ENCODE measurements at regions not wholly inside any gene's neighbourhood (a gene's known extent, or its start where the extent isn't known, plus 50 kb on each side); places are given as distances from the start of the nearest gene placed in this dataset.

GRCh38 chr10:83945982-83946718 lies 193.2 kb upstream of the GHITM start:
- peaks cover 5% of the 10 kb centered on the region for H3K27me3 Mint-ChIP-seq (ENCODE audit: low read depth, unreplicated experiment)
- Histone ChIP-seq H2AFZ (ENCODE audit: low read depth, low read length) (no peak overlapping the region), H3K79me2 (ENCODE audit: insufficient read depth, low read length) (no peaks in the 10 kb centered on the region), H3K4me2 (ENCODE audit: low read length) (no peak overlapping the region), H3K4me1 (ENCODE audit: insufficient read depth, low read length) (no peaks in the 10 kb centered on the region), H3K4me3 (ENCODE audit: insufficient read depth, low read depth, low read length) (no peak overlapping the region), H3K9me3 (ENCODE audit: insufficient read depth, low read depth, low read length) (no peaks in the 10 kb centered on the region), H3K27me3 (ENCODE audit: insufficient read depth, low read length) (no peaks in the 10 kb centered on the region), H3K27ac (ENCODE audit: low read depth, low read length) (no peak overlapping the region), H4K20me1 (ENCODE audit: insufficient read depth, low read length) (no peaks in the 10 kb centered on the region), H3K9ac (ENCODE audit: low read length) (no peak overlapping the region), H3K36me3 (ENCODE audit: insufficient read depth, low read length) (no peaks in the 10 kb centered on the region)
- no peak overlapping the region for H3K4me3 Mint-ChIP-seq (ENCODE audit: unreplicated experiment)
- no peak for FAIRE-seq
- H3K36me3 Mint-ChIP-seq (ENCODE audit: low read depth, unreplicated experiment) = no peaks in the 10 kb centered on the region
- no peak for DNase-seq (ENCODE audit: low read depth)
- H3K27ac Mint-ChIP-seq (ENCODE audit: unreplicated experiment) = no peak overlapping the region
- no peaks in the 10 kb centered on the region for H3K9me3 Mint-ChIP-seq (ENCODE audit: unreplicated experiment)
- TF ChIP-seq CTCF (IDR thresholded peaks at IDR 0.05; ENCODE audit: insufficient read depth, low read depth, low read length) (no peak), EZH2 (IDR thresholded peaks at IDR 0.05; ENCODE audit: insufficient read depth, low read length) (no peak)
- H3K4me1 Mint-ChIP-seq (ENCODE audit: low read depth, unreplicated experiment) = no peaks in the 10 kb centered on the region

GRCh38 chr10:83952314-83952713 lies 187.0 kb upstream of the GHITM start:
- no peaks in the 10 kb centered on the region for H3K79me2 ChIP-seq (ENCODE audit: insufficient read depth, low read length)
- H3K27ac ChIP-seq (ENCODE audit: low read depth, low read length) = no peak overlapping the region
- no peak overlapping the region for H3K4me3 ChIP-seq (ENCODE audit: insufficient read depth, low read depth, low read length)
- Mint-ChIP-seq H3K27me3 (ENCODE audit: low read depth, unreplicated experiment) (peaks cover 19% of the 10 kb centered on the region), H3K4me1 (ENCODE audit: low read depth, unreplicated experiment) (no peaks in the 10 kb centered on the region), H3K36me3 (ENCODE audit: low read depth, unreplicated experiment) (no peaks in the 10 kb centered on the region), H3K9me3 (ENCODE audit: unreplicated experiment) (no peaks in the 10 kb centered on the region), H3K27ac (ENCODE audit: unreplicated experiment) (no peak overlapping the region), H3K4me3 (ENCODE audit: unreplicated experiment) (no peak overlapping the region)
- H2AFZ ChIP-seq (ENCODE audit: low read depth, low read length) = no peak overlapping the region
- H4K20me1 ChIP-seq (ENCODE audit: insufficient read depth, low read length) = no peaks in the 10 kb centered on the region
- H3K36me3 ChIP-seq (ENCODE audit: insufficient read depth, low read length) = no peaks in the 10 kb centered on the region
- DNase-seq (ENCODE audit: low read depth) (no peak), FAIRE-seq (no peak)
- no peaks in the 10 kb centered on the region for H3K4me1 ChIP-seq (ENCODE audit: insufficient read depth, low read length)
- no peak overlapping the region for H3K9ac ChIP-seq (ENCODE audit: low read length)
- H3K9me3 ChIP-seq (ENCODE audit: insufficient read depth, low read depth, low read length) = no peaks in the 10 kb centered on the region
- no peak overlapping the region for H3K4me2 ChIP-seq (ENCODE audit: low read length)
- TF ChIP-seq EZH2 (IDR thresholded peaks at IDR 0.05; ENCODE audit: insufficient read depth, low read length) = no peak
- no peaks in the 10 kb centered on the region for H3K27me3 ChIP-seq (ENCODE audit: insufficient read depth, low read length)

- no peak for FAIRE-seq
- no peak overlapping the region for H3K27ac ChIP-seq (ENCODE audit: low read depth, low read length)
Observed at GRCh38 chr10:83953589-83953988, 185.7 kb upstream of the GHITM start.

More at GRCh38 chr10:83953589-83953988, 185.7 kb upstream of the GHITM start:
- Histone ChIP-seq H3K27me3 (ENCODE audit: insufficient read depth, low read length) (no peaks in the 10 kb centered on the region), H4K20me1 (ENCODE audit: insufficient read depth, low read length) (no peaks in the 10 kb centered on the region), H3K36me3 (ENCODE audit: insufficient read depth, low read length) (no peaks in the 10 kb centered on the region), H2AFZ (ENCODE audit: low read depth, low read length) (no peak overlapping the region), H3K4me2 (ENCODE audit: low read length) (no peak overlapping the region), H3K4me3 (ENCODE audit: insufficient read depth, low read depth, low read length) (no peak overlapping the region), H3K9ac (ENCODE audit: low read length) (no peak overlapping the region), H3K9me3 (ENCODE audit: insufficient read depth, low read depth, low read length) (no peaks in the 10 kb centered on the region), H3K79me2 (ENCODE audit: insufficient read depth, low read length) (no peaks in the 10 kb centered on the region), H3K4me1 (ENCODE audit: insufficient read depth, low read length) (no peaks in the 10 kb centered on the region)
- Mint-ChIP-seq H3K4me3 (ENCODE audit: unreplicated experiment) (no peak overlapping the region), H3K36me3 (ENCODE audit: low read depth, unreplicated experiment) (no peaks in the 10 kb centered on the region), H3K9me3 (ENCODE audit: unreplicated experiment) (no peaks in the 10 kb centered on the region), H3K27ac (ENCODE audit: unreplicated experiment) (no peak overlapping the region), H3K27me3 (ENCODE audit: low read depth, unreplicated experiment) (peaks cover 16% of the 10 kb centered on the region), H3K4me1 (ENCODE audit: low read depth, unreplicated experiment) (no peaks in the 10 kb centered on the region)
- no peak for DNase-seq (ENCODE audit: low read depth)
- no peak for TF ChIP-seq CTCF (IDR thresholded peaks at IDR 0.05; ENCODE audit: insufficient read depth, low read depth, low read length)
- no peak for TF ChIP-seq EZH2 (IDR thresholded peaks at IDR 0.05; ENCODE audit: insufficient read depth, low read length)
